Activated CD4-positive, alpha-beta memory T cell treated with anti-CD3 and anti-CD28 coated beads, Interleukin-2, amount 10 ng/mL, durations not matched to agents 7 days and 5 days (primary cell): ENCODE measurements at regions not wholly inside any gene's neighbourhood (a gene's known extent, or its start where the extent isn't known, plus 50 kb on each side); places are given as distances from the start of the nearest gene placed in this dataset.

Experiments
- CTCF ChIA-PET: fragments of 350-600 bp; sonication (Branson Sonifier 250); formaldehyde crosslinking; loops from one replicate; lab custom pipeline; 2021; ENCODE audit warnings: antibody characterized with exemption, inconsistent platforms; lab: Charles Lee
- POLR2A ChIA-PET: fragments of 350-600 bp; sonication (Branson Sonifier 250); formaldehyde crosslinking; loops from one replicate; lab custom pipeline; 2021; ENCODE audit warnings: antibody characterized with exemption; lab: Charles Lee
- DNase-seq: peaks from one replicate; pipeline ENCODE4 v3.0.0-alpha.2; 2020
- H3K27ac Mint-ChIP-seq: one replicate; pipeline ENCODE4 v1.8.0; 2021; ENCODE audit warnings: mild to moderate bottlenecking, mixed read lengths
- H3K27me3 Mint-ChIP-seq: one replicate; pipeline ENCODE4 v1.8.0; 2021; ENCODE audit warnings: mixed read lengths
- H3K36me3 Mint-ChIP-seq: one replicate; pipeline ENCODE4 v1.8.0; 2021; ENCODE audit warnings: low read depth, mixed read lengths
- H3K4me1 Mint-ChIP-seq: one replicate; pipeline ENCODE4 v1.8.0; 2021; ENCODE audit warnings: mixed read lengths
- H3K4me3 Mint-ChIP-seq: one replicate; pipeline ENCODE4 v1.8.0; 2021; ENCODE audit warnings: mild to moderate bottlenecking, mixed read lengths
- H3K9me3 Mint-ChIP-seq: one replicate; pipeline ENCODE4 v1.8.0; 2021; ENCODE audit warnings: mixed read lengths

DNA sequence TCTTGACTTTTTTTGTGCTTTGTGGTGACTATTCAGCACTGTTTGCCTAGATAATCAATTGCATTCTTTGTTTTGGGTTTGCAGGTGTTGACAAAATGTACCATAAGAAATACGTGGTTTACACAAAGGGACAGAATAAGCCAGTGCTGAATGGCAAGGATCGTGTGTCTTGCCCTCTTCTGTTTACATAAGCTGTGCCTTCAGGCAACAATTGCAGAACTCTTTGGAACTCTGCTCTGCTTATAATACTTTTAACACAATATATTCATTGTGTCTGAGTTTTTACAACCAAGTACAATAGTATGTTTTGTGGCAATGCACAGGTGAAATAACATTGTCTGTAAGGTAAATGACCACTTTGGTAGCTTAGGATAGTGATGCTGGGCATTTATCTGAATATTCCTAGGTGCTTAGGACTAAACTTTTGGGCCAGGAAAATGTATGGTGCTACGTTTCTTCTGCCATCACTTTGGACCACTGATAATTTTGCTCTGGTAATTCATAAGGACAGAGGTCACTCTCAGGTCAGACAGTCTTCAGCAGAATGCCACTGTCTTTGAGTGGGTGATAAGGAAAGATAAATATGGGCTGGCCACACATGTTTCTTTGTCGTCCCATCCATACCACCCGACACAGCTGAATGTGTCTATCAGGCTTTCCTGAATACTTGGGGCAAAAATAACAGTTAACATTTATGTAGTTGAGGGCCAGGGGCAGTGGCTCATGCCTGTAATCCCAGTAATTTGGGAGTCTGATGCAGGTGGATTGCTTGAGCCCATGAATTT is 344.6 kb upstream of the IMPG1 start:
- CTCF ChIA-PET = no interaction called here
- POLR2A ChIA-PET = no interaction called here
- DNase-seq = no peak
- Mint-ChIP-seq H3K4me1 (no peaks in the 10 kb centered on the region), H3K9me3 (peaks cover 3% of the 10 kb centered on the region), H3K36me3 (no peaks in the 10 kb centered on the region), H3K27me3 (no peaks in the 10 kb centered on the region), H3K27ac (no peak overlapping the region), H3K4me3 (no peak overlapping the region)

DNA sequence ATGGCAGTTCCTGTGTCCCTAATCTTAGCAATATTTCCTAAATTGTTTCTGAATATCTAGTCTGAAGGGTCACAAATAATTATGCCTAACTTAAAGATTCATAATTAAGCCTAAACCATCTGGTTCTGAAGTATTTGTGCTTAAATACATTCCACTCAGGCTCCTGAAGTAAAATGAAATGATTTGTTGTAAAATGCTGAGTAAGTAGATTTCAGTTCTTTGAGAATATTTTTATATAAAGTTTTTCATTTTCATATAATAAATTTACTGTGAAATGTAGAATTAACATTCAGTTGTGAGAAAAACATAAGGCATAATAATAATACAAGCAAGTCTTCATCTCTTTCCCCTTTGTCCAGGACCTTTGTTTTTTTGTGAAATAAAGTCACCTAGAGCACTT is 330.6 kb upstream of the IMPG1 start:
- DNase-seq = no peak
- POLR2A ChIA-PET = no interaction called here
- Mint-ChIP-seq H3K4me3 (no peak overlapping the region), H3K27ac (no peak overlapping the region), H3K36me3 (no peaks in the 10 kb centered on the region), H3K4me1 (no peaks in the 10 kb centered on the region), H3K9me3 (no peaks in the 10 kb centered on the region), H3K27me3 (no peaks in the 10 kb centered on the region)
- CTCF ChIA-PET = no interaction called here

DNA sequence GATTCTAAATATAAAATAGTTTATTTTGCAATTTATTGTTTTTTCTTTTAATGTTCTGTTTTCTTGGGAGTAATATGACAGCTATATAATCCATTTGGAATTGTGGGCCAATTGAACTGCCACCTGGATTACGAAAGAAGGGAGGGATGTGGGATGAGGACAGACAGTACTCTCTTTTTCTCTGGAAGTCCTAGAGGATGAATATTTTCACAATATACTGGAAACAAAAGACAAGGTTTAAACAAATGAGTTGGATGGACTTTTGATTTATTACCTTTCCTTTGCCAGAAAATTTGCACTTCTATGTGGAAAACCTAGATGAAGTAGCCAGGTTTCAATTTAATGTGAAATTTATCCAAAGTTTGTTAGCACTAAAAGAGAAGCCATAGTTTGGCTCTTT is 325.5 kb upstream of the IMPG1 start:
- Mint-ChIP-seq H3K36me3 (no peaks in the 10 kb centered on the region), H3K27me3 (no peaks in the 10 kb centered on the region), H3K4me3 (no peak overlapping the region), H3K27ac (no peak overlapping the region), H3K4me1 (no peaks in the 10 kb centered on the region), H3K9me3 (no peaks in the 10 kb centered on the region)
- no peak for DNase-seq
- ChIA-PET POLR2A (no interaction called here), CTCF (no interaction called here)

DNA sequence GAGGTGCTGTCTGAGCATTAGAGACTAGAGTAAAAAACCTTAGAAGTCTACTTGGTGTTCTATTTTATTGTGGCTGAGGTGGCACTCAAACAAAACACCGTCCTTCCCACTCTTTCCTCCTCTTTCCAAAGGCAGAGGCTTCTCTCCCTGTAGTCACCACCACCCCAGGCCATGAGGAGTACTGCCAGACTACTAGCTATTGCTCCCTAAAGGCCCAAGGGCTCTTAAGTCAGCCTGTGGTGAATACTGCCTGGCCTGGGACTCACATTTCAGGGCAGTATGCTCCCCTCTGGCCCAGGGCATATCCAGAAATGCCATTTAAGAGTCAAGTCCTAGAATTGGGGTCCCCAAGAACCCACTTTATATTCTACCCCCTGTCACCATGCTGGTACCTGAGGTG is 309.7 kb upstream of the IMPG1 start:
- H3K27me3 Mint-ChIP-seq = no peaks in the 10 kb centered on the region
- H3K27ac Mint-ChIP-seq = no peak overlapping the region
- H3K36me3 Mint-ChIP-seq = no peaks in the 10 kb centered on the region
- H3K9me3 Mint-ChIP-seq = peaks cover 8% of the 10 kb centered on the region
- POLR2A ChIA-PET = no interaction called here
- no peaks in the 10 kb centered on the region for H3K4me1 Mint-ChIP-seq
- no peak overlapping the region for H3K4me3 Mint-ChIP-seq
- CTCF ChIA-PET = no interaction called here
- no peak for DNase-seq

DNA sequence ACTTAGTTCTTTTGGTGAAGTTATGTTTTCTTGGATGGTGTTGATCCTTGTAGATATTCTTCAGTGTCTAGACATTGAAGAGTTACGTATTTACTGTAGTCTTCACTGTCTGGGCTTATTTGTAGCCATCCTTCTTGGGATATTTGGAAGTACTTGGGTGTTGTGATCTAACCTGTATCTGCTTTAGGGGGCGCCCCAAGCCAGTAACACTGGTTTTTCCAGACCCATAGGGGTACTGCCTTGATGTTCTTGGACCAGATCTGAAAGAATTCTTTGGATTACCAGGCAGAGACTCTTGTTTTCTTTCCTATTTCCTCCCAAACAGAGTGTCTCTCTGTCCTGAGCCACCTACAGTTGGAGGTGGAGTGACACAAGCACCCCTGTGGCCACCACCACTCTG is 309.1 kb upstream of the IMPG1 start:
- no peaks in the 10 kb centered on the region for H3K36me3 Mint-ChIP-seq
- ChIA-PET POLR2A (no interaction called here), CTCF (no interaction called here)
- H3K4me3 Mint-ChIP-seq = no peak overlapping the region
- no peak for DNase-seq
- no peaks in the 10 kb centered on the region for H3K27me3 Mint-ChIP-seq
- no peaks in the 10 kb centered on the region for H3K4me1 Mint-ChIP-seq
- no peak overlapping the region for H3K27ac Mint-ChIP-seq
- peaks cover 12% of the 10 kb centered on the region for H3K9me3 Mint-ChIP-seq

DNA sequence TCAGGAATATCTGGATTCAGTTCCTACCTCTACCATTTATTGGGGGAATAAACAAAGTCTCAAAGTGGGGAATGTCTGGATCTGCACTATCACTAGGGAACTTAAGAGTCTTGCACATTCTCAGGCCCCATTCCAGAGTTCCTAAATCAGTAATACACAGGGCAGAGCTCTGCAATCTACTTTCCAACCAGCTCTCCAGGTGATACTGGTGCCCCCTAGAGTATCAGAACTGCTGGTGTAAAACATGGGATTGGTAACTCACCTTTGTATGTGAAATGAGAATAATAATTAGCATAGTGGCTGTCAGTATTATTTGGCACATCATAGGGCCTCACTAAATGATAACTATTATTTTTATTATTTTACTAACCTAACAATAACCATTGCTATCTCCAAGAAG is 278.8 kb upstream of the IMPG1 start:
- no peaks in the 10 kb centered on the region for H3K36me3 Mint-ChIP-seq
- no peak overlapping the region for H3K4me3 Mint-ChIP-seq
- H3K9me3 Mint-ChIP-seq = no peaks in the 10 kb centered on the region
- ChIA-PET POLR2A (no interaction called here), CTCF (no interaction called here)
- DNase-seq = no peak
- no peaks in the 10 kb centered on the region for H3K4me1 Mint-ChIP-seq
- H3K27ac Mint-ChIP-seq = no peak overlapping the region
- no peaks in the 10 kb centered on the region for H3K27me3 Mint-ChIP-seq

DNA sequence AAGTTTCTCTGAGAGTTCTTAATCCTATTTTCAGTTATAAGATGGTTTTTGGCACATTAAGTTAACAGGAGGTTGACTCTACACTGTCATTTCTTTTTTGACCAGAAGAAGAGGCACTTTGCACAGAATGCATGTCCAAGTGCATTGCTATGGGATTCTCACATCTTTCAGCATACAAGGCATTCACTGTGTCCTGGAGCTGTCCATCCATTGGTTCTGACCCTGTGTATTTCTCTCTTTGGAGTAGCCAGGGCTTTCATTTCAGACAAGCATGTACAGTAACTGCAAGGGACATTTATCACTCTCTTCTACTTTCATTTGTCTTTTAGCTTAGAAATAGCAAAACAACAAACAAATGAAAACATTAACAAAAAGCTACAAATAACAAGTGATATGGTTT is 275.1 kb upstream of the IMPG1 start:
- no peak overlapping the region for H3K4me3 Mint-ChIP-seq
- no peaks in the 10 kb centered on the region for H3K4me1 Mint-ChIP-seq
- no peak for DNase-seq
- no peaks in the 10 kb centered on the region for H3K27me3 Mint-ChIP-seq
- POLR2A ChIA-PET = no interaction called here
- no peaks in the 10 kb centered on the region for H3K36me3 Mint-ChIP-seq
- no peak overlapping the region for H3K27ac Mint-ChIP-seq
- H3K9me3 Mint-ChIP-seq = no peaks in the 10 kb centered on the region
- CTCF ChIA-PET = no interaction called here

DNA sequence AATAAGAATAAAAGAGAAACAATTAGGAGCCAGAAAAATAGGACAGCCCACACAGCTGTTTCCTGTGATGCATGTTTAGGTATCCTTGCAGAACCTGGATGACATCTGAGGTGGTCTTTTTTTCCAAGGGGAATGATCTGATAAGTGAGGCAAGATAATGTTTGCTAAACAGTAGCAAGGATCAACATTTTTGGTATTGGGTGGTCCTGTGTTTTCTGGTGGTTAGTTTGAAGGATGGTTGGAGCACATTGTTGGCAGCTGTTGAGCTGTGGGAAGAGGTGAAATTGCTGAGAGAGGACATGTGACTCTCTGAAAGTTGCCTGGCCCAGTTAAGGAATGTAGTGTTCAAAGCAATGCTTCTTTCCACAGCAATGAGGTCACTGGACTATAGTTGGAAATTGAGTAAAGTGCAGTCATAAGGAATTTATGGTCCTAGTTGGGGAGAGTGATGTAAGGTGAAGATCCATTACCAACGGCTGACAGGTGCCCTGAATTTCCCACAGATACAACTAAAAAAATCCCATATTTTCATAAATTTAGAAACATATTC is 270.2 kb upstream of the IMPG1 start:
- H3K9me3 Mint-ChIP-seq = peaks cover 5% of the 10 kb centered on the region
- no peak for DNase-seq
- H3K27me3 Mint-ChIP-seq = no peaks in the 10 kb centered on the region
- ChIA-PET POLR2A (no interaction called here), CTCF (no interaction called here)
- no peak overlapping the region for H3K4me3 Mint-ChIP-seq
- H3K4me1 Mint-ChIP-seq = no peaks in the 10 kb centered on the region
- no peak overlapping the region for H3K27ac Mint-ChIP-seq
- H3K36me3 Mint-ChIP-seq = no peaks in the 10 kb centered on the region

DNA sequence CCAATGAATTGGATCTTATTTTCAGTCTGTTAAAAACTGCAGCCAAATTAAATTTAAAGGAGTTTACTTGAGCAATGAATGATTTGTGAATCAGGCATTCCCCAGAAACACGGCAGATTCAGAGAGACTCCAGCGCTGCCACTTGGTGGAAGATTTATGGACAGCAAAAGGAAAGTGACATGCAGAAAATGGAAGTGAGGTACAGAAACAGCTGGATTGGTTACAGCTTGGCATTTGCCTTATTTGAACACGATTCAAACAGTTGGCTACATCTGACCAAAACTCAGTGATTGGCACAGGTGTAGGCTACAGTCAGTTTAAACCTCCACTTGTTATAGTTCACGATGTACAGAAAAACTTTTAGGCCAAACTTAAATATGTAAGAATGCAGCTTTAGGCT is 257.6 kb upstream of the IMPG1 start:
- Mint-ChIP-seq H3K9me3 (no peaks in the 10 kb centered on the region), H3K27ac (no peak overlapping the region), H3K27me3 (no peaks in the 10 kb centered on the region), H3K4me3 (no peak overlapping the region), H3K4me1 (no peaks in the 10 kb centered on the region), H3K36me3 (no peaks in the 10 kb centered on the region)
- ChIA-PET CTCF (no interaction called here), POLR2A (no interaction called here)
- no peak for DNase-seq

DNA sequence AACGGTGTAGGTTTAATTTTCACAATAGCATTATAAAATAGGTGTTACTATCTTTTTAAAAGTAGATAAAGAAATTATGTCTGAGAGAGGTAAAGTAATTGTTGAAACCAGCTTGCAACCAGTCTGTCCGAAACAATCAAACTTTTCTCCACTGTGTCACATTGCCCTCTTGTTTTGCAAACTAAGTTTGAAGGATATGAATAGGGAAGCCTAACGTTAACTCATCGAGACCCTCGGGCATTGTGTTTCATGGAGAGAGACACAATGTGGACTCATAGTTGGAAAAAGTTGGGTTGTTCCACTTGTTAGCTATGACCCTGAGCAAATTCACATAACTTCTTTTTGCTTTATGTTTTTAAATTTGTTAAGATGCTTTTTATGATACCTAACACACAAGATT is 254.4 kb upstream of the IMPG1 start:
- ChIA-PET POLR2A (no interaction called here), CTCF (no interaction called here)
- no peaks in the 10 kb centered on the region for H3K36me3 Mint-ChIP-seq
- H3K27ac Mint-ChIP-seq = no peak overlapping the region
- H3K4me3 Mint-ChIP-seq = no peak overlapping the region
- H3K9me3 Mint-ChIP-seq = no peaks in the 10 kb centered on the region
- no peaks in the 10 kb centered on the region for H3K4me1 Mint-ChIP-seq
- DNase-seq = no peak
- H3K27me3 Mint-ChIP-seq = no peaks in the 10 kb centered on the region
